ENCODE measurements at regions not wholly inside any gene's neighbourhood (a gene's known extent, or its start where the extent isn't known, plus 50 kb on each side); places are given as distances from the start of the nearest gene placed in this dataset.
"Not testable (repeated sequence)": the region's sequence is repeated elsewhere in the genome, so short reads cannot be mapped to it uniquely, and the experiment has no call there.

GRCh38 chr9:101930783-101931182, 192.3 kb upstream of the GRIN3A start:
- Histone ChIP-seq H3K27me3 (replicated peaks; ENCODE audit: insufficient read depth, low read depth, low read length, poor library complexity) (no peaks in the 10 kb centered on the region), H3K36me3 (ENCODE audit: insufficient read depth, low read length, poor library complexity, severe bottlenecking) (no peaks in the 10 kb centered on the region), H3K27ac (ENCODE audit: low read depth, low read length, poor library complexity, severe bottlenecking) (no peak overlapping the region), H3K9me3 (ENCODE audit: low read depth, low read length, poor library complexity, severe bottlenecking) (no peaks in the 10 kb centered on the region), H3K4me3 (ENCODE audit: low read depth, low read length, poor library complexity, severe bottlenecking) (no peak overlapping the region), H3K4me1 (ENCODE audit: insufficient read depth, low read length, poor library complexity, severe bottlenecking) (no peaks in the 10 kb centered on the region)
- no peak for DNase-seq (ENCODE audit: low spot score)
- BruUV-seq (replicated peaks), result no TSS peak
- POLR2A ChIA-PET (ENCODE audit: low non-redundant PET), result no interaction called here
- no peak for TF ChIP-seq EZH2 (IDR thresholded peaks at IDR 0.05; ENCODE audit: borderline replicate concordance, low read depth, low read length, poor library complexity, severe bottlenecking)
- TF ChIP-seq, protein P1, sequence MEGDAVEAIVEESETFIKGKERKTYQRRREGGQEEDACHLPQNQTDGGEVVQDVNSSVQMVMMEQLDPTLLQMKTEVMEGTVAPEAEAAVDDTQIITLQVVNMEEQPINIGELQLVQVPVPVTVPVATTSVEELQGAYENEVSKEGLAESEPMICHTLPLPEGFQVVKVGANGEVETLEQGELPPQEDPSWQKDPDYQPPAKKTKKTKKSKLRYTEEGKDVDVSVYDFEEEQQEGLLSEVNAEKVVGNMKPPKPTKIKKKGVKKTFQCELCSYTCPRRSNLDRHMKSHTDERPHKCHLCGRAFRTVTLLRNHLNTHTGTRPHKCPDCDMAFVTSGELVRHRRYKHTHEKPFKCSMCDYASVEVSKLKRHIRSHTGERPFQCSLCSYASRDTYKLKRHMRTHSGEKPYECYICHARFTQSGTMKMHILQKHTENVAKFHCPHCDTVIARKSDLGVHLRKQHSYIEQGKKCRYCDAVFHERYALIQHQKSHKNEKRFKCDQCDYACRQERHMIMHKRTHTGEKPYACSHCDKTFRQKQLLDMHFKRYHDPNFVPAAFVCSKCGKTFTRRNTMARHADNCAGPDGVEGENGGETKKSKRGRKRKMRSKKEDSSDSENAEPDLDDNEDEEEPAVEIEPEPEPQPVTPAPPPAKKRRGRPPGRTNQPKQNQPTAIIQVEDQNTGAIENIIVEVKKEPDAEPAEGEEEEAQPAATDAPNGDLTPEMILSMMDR (conservative IDR thresholded peaks at IDR 0.05; ENCODE audit: low read depth, low read length), result no peak
- CTCF ChIA-PET, result no interaction called here
- intact Hi-C loops (cut with micrococcal nuclease; ENCODE audit: unreplicated experiment), result no loop called here

GRCh38 chr9:101925498-101925897, 187.1 kb upstream of the GRIN3A start:
- no peak for TF ChIP-seq EZH2 (IDR thresholded peaks at IDR 0.05; ENCODE audit: borderline replicate concordance, low read depth, low read length, poor library complexity, severe bottlenecking)
- TF ChIP-seq, protein P1 (conservative IDR thresholded peaks at IDR 0.05; ENCODE audit: low read depth, low read length), result no peak
- H3K36me3 ChIP-seq (ENCODE audit: insufficient read depth, low read length, poor library complexity, severe bottlenecking), result no peaks in the 10 kb centered on the region
- CTCF ChIA-PET, result no interaction called here

DNA sequence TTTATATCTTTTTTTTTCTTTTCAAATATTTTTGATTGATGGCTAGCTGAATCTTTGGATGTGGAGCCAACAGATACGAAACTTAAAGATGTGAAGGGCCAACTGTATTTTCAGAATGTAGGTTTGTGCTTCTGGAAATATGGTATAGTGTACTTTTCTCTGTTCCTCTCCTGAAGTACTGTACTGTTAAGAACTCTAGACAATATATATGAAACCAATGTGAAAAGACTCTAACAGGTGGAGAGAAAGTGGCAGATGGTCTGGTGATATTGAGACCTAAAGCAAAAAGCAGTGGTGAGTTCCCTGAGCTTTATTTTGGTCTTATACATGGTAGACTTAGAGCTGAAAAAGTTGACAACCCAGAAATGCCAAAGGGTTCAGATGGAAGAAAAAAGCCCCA, 185.0 kb upstream of the GRIN3A start:
- ChIA-PET POLR2A (ENCODE audit: low non-redundant PET) (no interaction called here), CTCF (no interaction called here)
- H3K4me3 ChIP-seq (ENCODE audit: low read depth, low read length, poor library complexity, severe bottlenecking), result no peak overlapping the region
- BruUV-seq (replicated peaks), result no TSS peak
- H3K9me3 ChIP-seq (ENCODE audit: low read depth, low read length, poor library complexity, severe bottlenecking), result peaks cover 4% of the 10 kb centered on the region
- H3K4me1 ChIP-seq (ENCODE audit: insufficient read depth, low read length, poor library complexity, severe bottlenecking), result no peaks in the 10 kb centered on the region
- intact Hi-C loops (cut with micrococcal nuclease; ENCODE audit: unreplicated experiment), result no loop called here
- no peak for DNase-seq (ENCODE audit: low spot score)
- TF ChIP-seq EZH2 (IDR thresholded peaks at IDR 0.05; ENCODE audit: borderline replicate concordance, low read depth, low read length, poor library complexity, severe bottlenecking), result no peak
- TF ChIP-seq, protein P1 (conservative IDR thresholded peaks at IDR 0.05; ENCODE audit: low read depth, low read length), result no peak
- H3K27ac ChIP-seq (ENCODE audit: low read depth, low read length, poor library complexity, severe bottlenecking), result no peak overlapping the region
- no peaks in the 10 kb centered on the region for H3K27me3 ChIP-seq (replicated peaks; ENCODE audit: insufficient read depth, low read depth, low read length, poor library complexity)
- H3K36me3 ChIP-seq (ENCODE audit: insufficient read depth, low read length, poor library complexity, severe bottlenecking), result no peaks in the 10 kb centered on the region

More at GRCh38 chr9:101925498-101925897, 187.1 kb upstream of the GRIN3A start:
- intact Hi-C loops (cut with micrococcal nuclease; ENCODE audit: unreplicated experiment), result no loop called here
- POLR2A ChIA-PET (ENCODE audit: low non-redundant PET), result no interaction called here
- Histone ChIP-seq H3K27me3 (replicated peaks; ENCODE audit: insufficient read depth, low read depth, low read length, poor library complexity) (no peaks in the 10 kb centered on the region), H3K4me3 (ENCODE audit: low read depth, low read length, poor library complexity, severe bottlenecking) (no peak overlapping the region), H3K4me1 (ENCODE audit: insufficient read depth, low read length, poor library complexity, severe bottlenecking) (no peaks in the 10 kb centered on the region), H3K27ac (ENCODE audit: low read depth, low read length, poor library complexity, severe bottlenecking) (no peak overlapping the region), H3K9me3 (ENCODE audit: low read depth, low read length, poor library complexity, severe bottlenecking) (peaks cover 4% of the 10 kb centered on the region)
- no TSS peak for BruUV-seq (replicated peaks)
- DNase-seq (ENCODE audit: low spot score), result no peak

- intact Hi-C loops (cut with micrococcal nuclease; ENCODE audit: unreplicated experiment); H3K27me3 ChIP-seq (replicated peaks; ENCODE audit: insufficient read depth, low read depth, low read length, poor library complexity); BruUV-seq (replicated peaks); H3K9me3 ChIP-seq (ENCODE audit: low read depth, low read length, poor library complexity, severe bottlenecking); H3K36me3 ChIP-seq (ENCODE audit: insufficient read depth, low read length, poor library complexity, severe bottlenecking); POLR2A ChIA-PET (ENCODE audit: low non-redundant PET); H3K4me3 ChIP-seq (ENCODE audit: low read depth, low read length, poor library complexity, severe bottlenecking); CTCF ChIA-PET; DNase-seq (ENCODE audit: low spot score); H3K4me1 ChIP-seq (ENCODE audit: insufficient read depth, low read length, poor library complexity, severe bottlenecking); H3K27ac ChIP-seq (ENCODE audit: low read depth, low read length, poor library complexity, severe bottlenecking): not testable (repeated sequence)
Observed at GRCh38 chr9:101916948-101917347, 178.5 kb upstream of the GRIN3A start.
